Hematopoietic multipotent progenitor cell treated with erythropoietin and hydrocortisone succinate and interleukin-3 and kit ligand, for 15 days (in vitro differentiated cells): ENCODE measurements at regions not wholly inside any gene's neighbourhood (a gene's known extent, or its start where the extent isn't known, plus 50 kb on each side); places are given as distances from the start of the nearest gene placed in this dataset.

Source experiments
- DNase-seq: peaks from one replicate; pipeline ENCODE4 v3.0.0-alpha.2; 2015; ENCODE audit warnings: low spot score

- no peak for DNase-seq
Measured at GRCh38 chr5:159758189-159758588, 158.1 kb upstream of the ADRA1B start.

- no peak for DNase-seq
Measured at GRCh38 chr5:159759791-159760290, 156.4 kb upstream of the ADRA1B start.

GRCh38 chr5:159762921-159763320 lies 153.4 kb upstream of the ADRA1B start:
- DNase-seq, result no peak

GRCh38 chr5:159763562-159763961 lies 152.7 kb upstream of the ADRA1B start:
- DNase-seq, result no peak

- DNase-seq, result no peak
Measured at GRCh38 chr5:159764283-159765134, 151.8 kb upstream of the ADRA1B start.

- DNase-seq, result no peak
Measured at GRCh38 chr5:159765135-159765433, 151.2 kb upstream of the ADRA1B start.

- no peak for DNase-seq
Measured at GRCh38 chr5:159765760-159766517, 150.3 kb upstream of the ADRA1B start.

- no peak for DNase-seq
Measured at GRCh38 chr5:159768243-159768642, 148.0 kb upstream of the ADRA1B start.

GRCh38 chr5:159772698-159773061 lies 143.6 kb upstream of the ADRA1B start:
- DNase-seq, result no peak

GRCh38 chr5:159773062-159773924 lies 143.0 kb upstream of the ADRA1B start:
- DNase-seq, result no peak

GRCh38 chr5:159774476-159775031 lies 141.7 kb upstream of the ADRA1B start:
- DNase-seq, result no peak

GRCh38 chr5:159775890-159776289 lies 140.4 kb upstream of the ADRA1B start:
- DNase-seq, result no peak

- DNase-seq, result no peak
Measured at GRCh38 chr5:159777049-159777660, 139.1 kb upstream of the ADRA1B start.

- DNase-seq, result no peak
Measured at GRCh38 chr5:159779481-159779880, 136.8 kb upstream of the ADRA1B start.

- DNase-seq, result no peak
Measured at GRCh38 chr5:159780246-159780645, 136.0 kb upstream of the ADRA1B start.

GRCh38 chr5:159781626-159782157 lies 134.6 kb upstream of the ADRA1B start:
- no peak for DNase-seq

- DNase-seq, result no peak
Measured at GRCh38 chr5:159782197-159782994, 133.9 kb upstream of the ADRA1B start.

GRCh38 chr5:159782995-159783300 lies 133.3 kb upstream of the ADRA1B start:
- no peak for DNase-seq

- DNase-seq, result no peak
Measured at GRCh38 chr5:159783726-159784247, 132.5 kb upstream of the ADRA1B start.

GRCh38 chr5:159784993-159785392 lies 131.3 kb upstream of the ADRA1B start:
- no peak for DNase-seq
